ENCODE measurements at regions not wholly inside any gene's neighbourhood (a gene's known extent, or its start where the extent isn't known, plus 50 kb on each side); places are given as distances from the start of the nearest gene placed in this dataset.

DNA sequence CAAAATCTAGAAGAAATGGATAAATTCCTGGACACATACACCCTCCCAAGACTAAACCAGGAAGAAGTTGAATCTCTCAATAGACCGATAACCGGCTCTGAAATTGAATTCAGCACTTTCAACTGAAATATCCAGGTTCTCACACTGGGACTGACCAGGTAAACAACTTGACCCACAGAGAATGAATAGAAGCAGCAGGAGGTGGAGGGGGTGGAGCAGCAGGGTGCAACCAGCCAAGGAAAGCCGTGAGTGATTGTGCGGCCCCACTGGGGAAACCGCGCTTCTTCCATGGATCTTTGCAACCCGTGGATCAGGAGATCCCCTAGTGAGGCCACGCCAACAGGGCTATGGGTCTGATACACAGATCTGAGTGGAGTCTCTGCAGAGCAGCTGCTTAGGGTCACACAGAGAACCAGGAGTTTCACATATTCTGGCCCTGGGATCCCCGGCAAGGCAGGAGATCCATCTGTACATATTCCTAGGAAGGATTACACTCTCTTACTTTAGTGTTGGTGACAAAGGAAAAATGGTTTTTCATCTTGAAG, 181.5 kb downstream of the SLCO4C1 start:
- TF ChIP-seq CTCF (IDR thresholded peaks at IDR 0.05) (no peak), POLR2A (IDR thresholded peaks at IDR 0.05) (no peak)
